ENCODE measurements at regions not wholly inside any gene's neighbourhood (a gene's known extent, or its start where the extent isn't known, plus 50 kb on each side); places are given as distances from the start of the nearest gene placed in this dataset.

DNA sequence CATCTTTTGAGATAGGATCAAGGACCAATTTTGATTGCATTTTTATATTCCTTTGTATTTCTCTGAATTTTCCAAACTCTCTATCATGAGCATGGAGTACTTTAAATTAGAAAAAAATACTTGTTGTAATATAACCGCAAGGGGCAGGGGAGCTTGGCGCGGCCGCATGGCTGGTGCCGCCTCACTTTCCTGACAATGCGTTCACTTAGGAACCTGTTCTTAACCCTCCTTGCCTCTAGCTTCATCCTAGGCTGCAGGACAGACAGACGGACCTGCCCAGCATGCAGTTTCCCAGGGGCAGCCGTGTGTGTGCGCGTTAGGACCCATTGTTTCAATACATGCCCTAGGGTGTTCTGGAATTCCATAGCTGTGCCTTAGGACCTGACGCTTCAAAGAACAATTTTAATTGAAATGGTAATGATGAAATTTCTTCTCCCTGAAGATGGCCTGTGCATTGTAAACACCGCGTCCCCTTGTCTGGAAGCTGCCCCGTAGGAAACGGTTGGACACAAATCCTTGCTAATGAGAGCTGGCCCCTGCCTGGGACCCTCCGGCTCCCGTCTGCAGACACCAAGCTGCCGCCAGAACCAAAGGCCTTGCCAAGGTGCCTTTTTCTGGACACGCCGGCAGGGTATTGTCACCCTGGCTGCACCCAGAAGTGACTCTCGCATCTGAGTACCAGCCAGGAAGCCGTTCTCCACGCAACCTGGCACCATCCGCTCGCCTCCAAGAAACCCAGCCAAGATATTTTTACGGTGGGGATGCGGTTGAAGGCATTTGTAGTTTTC lies 466.4 kb downstream of the NPHP4 start:
- H3K4me3 ChIP-seq (replicated peaks; ENCODE audit: low read depth, low read length) = no peak overlapping the region
- TF ChIP-seq, protein P1, sequence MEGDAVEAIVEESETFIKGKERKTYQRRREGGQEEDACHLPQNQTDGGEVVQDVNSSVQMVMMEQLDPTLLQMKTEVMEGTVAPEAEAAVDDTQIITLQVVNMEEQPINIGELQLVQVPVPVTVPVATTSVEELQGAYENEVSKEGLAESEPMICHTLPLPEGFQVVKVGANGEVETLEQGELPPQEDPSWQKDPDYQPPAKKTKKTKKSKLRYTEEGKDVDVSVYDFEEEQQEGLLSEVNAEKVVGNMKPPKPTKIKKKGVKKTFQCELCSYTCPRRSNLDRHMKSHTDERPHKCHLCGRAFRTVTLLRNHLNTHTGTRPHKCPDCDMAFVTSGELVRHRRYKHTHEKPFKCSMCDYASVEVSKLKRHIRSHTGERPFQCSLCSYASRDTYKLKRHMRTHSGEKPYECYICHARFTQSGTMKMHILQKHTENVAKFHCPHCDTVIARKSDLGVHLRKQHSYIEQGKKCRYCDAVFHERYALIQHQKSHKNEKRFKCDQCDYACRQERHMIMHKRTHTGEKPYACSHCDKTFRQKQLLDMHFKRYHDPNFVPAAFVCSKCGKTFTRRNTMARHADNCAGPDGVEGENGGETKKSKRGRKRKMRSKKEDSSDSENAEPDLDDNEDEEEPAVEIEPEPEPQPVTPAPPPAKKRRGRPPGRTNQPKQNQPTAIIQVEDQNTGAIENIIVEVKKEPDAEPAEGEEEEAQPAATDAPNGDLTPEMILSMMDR (IDR thresholded peaks at IDR 0.05; ENCODE audit: low read length, missing control alignments) = no peak

DNA sequence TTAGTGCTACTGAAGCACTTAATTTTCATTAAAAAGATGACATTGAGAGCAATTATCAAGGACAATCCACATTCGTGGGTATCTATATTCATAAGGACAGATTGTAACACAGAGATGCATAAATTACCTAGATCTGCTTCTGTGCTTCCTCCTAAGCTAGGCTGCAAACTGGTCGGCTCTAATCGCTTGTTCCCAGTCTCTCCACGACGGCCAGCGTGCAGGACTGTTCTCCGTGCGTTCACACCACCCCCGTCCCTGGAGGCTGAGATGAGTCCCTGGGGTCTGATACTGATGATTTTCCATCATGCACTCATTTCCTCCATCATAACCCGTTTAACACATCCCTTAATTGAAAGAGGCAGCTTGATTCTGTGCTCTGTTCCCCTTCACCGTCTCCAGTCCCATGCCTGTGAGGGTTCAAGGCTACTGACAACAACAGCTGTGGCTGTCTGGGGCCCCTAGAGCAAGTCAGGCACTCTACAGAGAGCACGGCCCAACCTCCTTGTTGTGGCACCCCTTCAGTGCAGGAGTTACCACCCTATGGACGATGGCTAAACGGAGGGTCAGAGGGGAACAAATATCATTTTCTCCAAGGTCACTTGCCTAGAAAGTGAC lies 469.6 kb downstream of the NPHP4 start:
- H3K4me3 ChIP-seq (replicated peaks; ENCODE audit: low read depth, low read length) = no peak overlapping the region
- TF ChIP-seq, protein P1 (IDR thresholded peaks at IDR 0.05; ENCODE audit: low read length, missing control alignments) = no peak
- no peak for DNase-seq (ENCODE audit: low read depth)

More for the DNA sequence above, 466.4 kb downstream of the NPHP4 start:
- DNase-seq (ENCODE audit: low read depth) = no peak

DNA sequence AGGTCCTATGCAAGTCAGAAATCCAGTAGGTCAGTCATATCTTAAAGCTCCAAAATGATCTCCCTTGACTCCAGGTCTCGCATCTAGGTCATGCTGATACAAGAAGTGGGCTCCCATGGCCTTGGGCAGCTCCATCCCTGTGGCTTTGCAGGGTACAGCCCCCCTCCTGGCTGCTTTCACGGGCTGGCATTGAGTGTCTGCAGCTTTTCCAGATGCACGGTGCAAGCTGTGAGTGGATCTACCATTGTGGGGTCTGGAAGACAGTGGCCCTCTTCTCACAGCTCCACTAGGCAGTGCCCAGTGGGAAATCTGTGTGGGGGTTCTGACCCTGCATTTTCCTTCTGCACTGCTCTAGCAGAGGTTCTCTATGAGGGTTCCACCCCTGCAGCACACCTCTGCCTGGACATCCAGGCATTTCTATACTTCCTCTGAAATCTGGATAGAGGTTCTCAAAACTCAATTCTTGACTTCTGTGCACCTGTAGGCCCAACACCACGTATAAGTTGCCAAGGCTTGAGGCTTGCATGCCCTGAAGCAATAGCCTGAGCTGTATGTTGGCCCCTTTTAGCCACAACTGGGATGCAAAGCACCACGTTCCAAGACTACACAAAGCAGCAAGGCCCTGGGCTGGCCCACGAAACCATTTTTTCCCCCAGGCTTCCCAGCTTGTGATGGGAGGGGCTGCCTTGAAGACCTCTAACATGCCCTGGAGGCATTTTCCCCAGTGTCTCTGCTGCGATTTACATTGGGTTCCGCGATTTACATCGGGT lies 472.7 kb downstream of the NPHP4 start:
- TF ChIP-seq, protein P1 (IDR thresholded peaks at IDR 0.05; ENCODE audit: low read length, missing control alignments) = no peak
- no peak for DNase-seq (ENCODE audit: low read depth)
- no peak overlapping the region for H3K4me3 ChIP-seq (replicated peaks; ENCODE audit: low read depth, low read length)

DNA sequence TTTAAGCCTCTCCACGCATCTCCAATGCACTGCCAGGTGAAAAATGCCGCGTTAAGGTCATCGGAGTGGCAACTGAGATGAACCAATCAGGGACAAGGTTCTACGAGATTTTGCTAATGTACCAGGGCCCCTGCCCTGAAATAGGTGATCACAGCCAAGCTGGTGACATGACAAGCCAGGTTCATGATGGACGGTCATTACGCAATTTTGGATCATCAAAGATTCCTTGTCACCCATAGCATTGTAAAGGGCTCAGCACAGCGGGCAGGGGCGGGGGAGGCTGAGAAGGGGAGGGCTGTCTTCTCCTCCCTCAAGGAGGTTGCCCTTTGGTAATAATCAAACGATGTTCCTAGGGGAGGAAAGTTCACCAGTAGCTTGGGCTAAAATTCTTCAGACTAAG lies 475.5 kb downstream of the NPHP4 start:
- DNase-seq (ENCODE audit: low read depth) = no peak
- no peak overlapping the region for H3K4me3 ChIP-seq (replicated peaks; ENCODE audit: low read depth, low read length)
- TF ChIP-seq, protein P1 (IDR thresholded peaks at IDR 0.05; ENCODE audit: low read length, missing control alignments) = no peak

DNA sequence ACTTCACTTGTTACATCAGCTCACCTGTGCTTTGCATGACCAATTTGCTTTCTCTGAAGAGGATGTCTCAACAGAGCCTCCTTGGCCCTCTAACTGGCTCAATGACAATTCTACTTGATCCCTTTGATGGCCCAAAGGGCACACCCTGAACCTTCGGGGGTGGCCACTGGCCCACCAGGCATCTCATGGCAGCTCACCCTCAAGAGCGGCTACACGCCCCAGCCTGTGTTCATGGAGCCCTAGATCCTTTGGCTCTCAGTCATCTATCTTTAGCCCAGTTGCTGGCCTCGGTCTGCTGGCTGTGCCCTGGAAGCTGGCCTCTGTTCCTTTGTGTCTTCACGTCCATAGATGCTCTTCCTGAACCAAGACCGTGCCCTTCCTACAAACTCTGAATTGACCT lies 476.7 kb downstream of the NPHP4 start:
- no peak overlapping the region for H3K4me3 ChIP-seq (replicated peaks; ENCODE audit: low read depth, low read length)
- TF ChIP-seq, protein P1 (IDR thresholded peaks at IDR 0.05; ENCODE audit: low read length, missing control alignments) = no peak
- DNase-seq (ENCODE audit: low read depth) = no peak

DNA sequence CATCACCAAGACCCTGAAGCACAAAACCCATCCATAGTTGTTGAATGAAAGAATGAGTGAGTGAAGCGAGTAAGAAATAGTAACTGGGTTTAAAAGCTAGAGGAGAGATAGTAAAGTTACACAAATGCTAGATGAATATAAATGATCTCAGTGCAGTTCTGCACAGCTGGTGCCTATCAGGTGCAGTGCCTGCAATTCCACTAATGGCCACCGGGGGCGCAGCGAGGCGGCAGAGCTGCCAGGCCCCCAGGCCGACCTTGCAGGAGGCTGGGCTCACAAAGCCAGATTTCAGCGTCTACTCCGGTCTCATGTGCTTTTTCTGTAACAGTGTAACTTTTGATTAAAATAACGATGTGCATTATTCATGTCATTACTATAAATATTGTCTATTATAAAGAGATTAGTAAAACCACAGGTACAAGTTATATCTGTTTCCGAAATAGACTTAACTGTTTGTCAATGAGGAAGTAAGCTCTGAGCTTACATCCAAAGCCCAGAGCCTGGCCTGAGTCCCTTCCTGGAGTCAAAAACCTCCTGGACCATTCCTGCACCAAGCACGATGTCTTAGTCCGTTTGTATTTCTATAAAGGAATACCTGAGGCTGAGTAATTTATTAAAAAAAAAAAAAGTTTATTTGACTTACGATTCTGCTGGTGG lies 477.6 kb downstream of the NPHP4 start:
- TF ChIP-seq, protein P1 (IDR thresholded peaks at IDR 0.05; ENCODE audit: low read length, missing control alignments) = peak; percentile 96
- H3K4me3 ChIP-seq (replicated peaks; ENCODE audit: low read depth, low read length) = no peak overlapping the region
- DNase-seq (ENCODE audit: low read depth) = peak; percentile 26

Data from fibroblast of pulmonary artery (primary cell).